D721Med (cell line): ENCODE measurements at regions not wholly inside any gene's neighbourhood (a gene's known extent, or its start where the extent isn't known, plus 50 kb on each side); places are given as distances from the start of the nearest gene placed in this dataset.

ENCODE experiments used
- DNase-seq: peaks from one replicate; pipeline ENCODE4 v3.0.0; 2011; ENCODE audit warnings: low spot score; ENCODE audit not compliant: insufficient read length
- FAIRE-seq: peaks from 2 replicates; lab custom pipeline; 2011; peaks lifted over from hg19 to GRCh38; lab: Jason Lieb, UNC
- TF ChIP-seq, protein P1 (sequence below): IDR thresholded peaks from 2 replicates; pipeline ENCODE4 v1.5.1; 2012; ENCODE audit warnings: mild to moderate bottlenecking, control low read depth; ENCODE audit not compliant: insufficient read depth; ENCODE audit errors: missing control alignments

DNA sequence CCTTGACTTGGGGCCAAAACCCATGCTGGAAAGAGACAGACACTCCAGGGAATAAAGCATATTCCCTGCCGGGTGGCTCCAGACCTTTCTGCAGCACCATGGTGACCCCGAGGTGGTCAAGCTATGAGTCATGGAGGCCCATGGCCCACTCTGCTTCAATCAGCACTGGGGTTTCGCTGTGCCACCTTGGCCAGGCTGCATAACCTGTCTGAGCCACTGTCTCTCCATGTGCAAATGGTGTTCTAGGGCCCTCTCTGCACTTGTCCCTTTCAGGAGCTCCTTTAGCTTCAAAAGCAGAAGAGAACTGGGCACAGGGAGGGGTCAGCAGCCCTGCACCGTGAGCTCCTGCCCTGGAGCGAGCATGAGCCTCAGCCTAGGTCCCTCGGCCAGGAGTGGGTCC is 410.1 kb downstream of the SHANK2 start:
- FAIRE-seq (no peak), DNase-seq (no peak)
- TF ChIP-seq, protein P1, sequence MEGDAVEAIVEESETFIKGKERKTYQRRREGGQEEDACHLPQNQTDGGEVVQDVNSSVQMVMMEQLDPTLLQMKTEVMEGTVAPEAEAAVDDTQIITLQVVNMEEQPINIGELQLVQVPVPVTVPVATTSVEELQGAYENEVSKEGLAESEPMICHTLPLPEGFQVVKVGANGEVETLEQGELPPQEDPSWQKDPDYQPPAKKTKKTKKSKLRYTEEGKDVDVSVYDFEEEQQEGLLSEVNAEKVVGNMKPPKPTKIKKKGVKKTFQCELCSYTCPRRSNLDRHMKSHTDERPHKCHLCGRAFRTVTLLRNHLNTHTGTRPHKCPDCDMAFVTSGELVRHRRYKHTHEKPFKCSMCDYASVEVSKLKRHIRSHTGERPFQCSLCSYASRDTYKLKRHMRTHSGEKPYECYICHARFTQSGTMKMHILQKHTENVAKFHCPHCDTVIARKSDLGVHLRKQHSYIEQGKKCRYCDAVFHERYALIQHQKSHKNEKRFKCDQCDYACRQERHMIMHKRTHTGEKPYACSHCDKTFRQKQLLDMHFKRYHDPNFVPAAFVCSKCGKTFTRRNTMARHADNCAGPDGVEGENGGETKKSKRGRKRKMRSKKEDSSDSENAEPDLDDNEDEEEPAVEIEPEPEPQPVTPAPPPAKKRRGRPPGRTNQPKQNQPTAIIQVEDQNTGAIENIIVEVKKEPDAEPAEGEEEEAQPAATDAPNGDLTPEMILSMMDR: no peak

DNA sequence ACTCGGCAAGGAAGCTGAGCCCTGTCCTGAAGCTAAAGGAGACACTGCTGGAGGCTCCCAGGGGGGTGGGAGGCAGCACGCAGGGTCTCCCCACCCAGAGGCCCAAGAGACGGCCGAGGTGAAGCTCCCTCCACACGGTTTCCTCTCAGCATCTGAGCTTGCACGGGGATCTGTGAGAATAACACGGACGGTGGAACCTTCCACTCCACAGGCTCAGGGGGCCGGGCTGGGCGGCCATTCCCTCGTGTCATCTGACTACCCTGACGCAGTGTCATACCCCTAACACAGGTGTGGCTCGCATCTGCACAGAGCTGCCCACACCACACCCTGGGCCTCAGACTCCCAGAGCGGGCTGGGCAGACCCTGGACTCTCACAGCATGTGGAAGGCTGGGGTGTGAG is 409.7 kb downstream of the SHANK2 start:
- no peak for DNase-seq
- TF ChIP-seq, protein P1: no peak
- no peak for FAIRE-seq

DNA sequence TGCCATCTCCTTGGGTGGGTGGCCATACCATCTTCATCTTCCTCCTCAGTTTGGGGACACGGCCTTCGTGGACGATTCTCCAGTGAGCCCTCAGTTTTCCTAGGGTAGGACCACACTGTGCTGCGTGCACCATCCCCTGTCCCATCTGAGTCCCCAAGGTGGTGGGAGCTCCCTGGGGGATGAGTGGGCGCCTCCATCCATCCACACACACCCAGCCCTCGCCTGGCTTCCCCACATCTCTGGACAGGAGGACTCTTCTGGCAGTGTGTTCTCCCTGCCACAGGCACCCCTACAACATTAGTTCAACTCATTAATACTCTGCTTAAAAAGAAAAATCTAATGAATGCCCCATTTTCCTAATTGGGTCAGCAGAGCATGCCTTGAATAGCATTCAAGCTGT is 408.5 kb downstream of the SHANK2 start:
- TF ChIP-seq, protein P1: no peak
- no peak for FAIRE-seq
- DNase-seq: no peak

DNA sequence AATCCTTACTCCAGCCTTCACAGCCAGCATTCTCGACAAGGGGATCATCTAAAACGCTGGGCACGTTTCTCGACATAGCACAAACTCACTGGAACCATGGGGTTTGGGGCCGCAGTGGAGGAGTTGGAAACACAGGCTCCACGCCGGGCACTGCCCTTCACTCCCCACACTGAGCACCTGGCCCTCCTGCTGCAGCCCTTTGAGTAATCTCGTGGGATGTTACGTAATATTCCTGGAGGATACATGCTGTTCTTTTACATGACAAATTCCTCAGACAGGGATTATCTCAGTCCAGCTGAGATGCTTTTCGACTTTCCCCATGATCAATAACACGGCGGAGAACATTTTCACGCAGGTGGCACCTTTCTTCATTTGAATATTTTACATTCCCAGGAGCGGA is 408.0 kb downstream of the SHANK2 start:
- no peak for FAIRE-seq
- TF ChIP-seq, protein P1: no peak

DNA sequence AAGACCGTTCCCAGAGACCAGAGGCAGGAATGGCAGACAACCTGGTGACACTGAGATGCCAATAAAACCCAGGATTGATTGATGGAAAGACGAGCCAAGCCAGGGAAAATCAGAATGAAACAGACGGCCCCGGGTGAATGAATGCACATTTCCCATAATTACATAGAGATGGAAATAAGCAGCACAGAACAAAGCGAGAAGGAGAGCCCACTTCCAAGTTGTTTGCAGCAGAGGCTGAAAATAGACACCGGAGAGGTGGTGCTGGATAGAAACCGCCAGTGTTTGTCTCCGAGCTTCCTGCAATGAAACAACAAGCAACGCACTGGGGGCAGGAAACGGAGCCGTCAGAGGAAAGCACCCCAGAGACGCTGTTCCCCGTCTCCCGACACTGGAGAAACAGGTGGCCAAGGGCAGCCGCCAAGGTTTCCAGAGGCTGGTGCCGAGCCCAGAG is 406.8 kb downstream of the SHANK2 start:
- TF ChIP-seq, protein P1: no peak
- FAIRE-seq: no peak

More for the DNA sequence above, 408.0 kb downstream of the SHANK2 start:
- no peak for DNase-seq

DNA sequence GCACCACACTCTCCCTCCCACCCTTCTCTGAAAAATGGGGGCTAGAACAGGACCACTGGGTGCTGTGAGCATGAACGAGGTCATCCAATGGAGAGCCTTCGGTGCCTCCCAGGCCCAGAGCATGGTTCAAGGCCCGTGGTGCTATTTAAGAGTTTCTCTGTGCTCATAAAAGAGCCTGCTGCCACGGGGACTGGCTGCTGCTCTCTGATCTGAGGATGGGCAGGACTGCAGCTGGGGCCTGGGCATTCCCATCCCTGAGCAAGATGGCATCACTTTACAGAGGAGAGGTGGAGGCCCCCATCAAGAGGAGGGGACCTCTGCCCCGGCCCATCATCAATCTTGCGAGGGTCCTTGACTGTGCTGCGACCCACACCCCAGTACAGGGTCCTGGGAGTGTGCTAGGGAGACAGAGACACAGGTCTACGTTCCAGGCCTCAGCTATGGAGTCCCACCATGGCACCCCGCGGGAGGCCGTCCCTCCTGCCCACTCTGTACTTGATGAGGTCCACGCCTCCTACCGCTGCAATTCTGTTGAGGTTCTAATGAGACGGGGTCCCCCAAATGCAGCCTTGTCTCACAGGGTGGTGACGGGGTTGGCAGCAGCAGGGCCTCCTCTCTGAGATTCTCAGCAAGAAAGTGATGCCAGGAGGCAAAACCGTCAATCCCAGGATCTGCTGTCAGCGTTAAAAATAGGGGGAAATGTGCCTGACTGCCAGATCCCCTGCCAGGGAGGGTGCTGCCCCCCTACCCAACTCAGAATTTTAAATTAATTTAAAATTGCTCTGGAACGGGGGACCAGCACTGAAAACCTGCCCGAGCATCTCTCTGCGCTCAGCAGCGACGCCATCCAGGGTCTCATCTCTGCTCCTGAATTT is 405.4 kb downstream of the SHANK2 start:
- no peak for FAIRE-seq
- no peak for DNase-seq
- TF ChIP-seq, protein P1: no peak

More for the DNA sequence above, 406.8 kb downstream of the SHANK2 start:
- DNase-seq: no peak

DNA sequence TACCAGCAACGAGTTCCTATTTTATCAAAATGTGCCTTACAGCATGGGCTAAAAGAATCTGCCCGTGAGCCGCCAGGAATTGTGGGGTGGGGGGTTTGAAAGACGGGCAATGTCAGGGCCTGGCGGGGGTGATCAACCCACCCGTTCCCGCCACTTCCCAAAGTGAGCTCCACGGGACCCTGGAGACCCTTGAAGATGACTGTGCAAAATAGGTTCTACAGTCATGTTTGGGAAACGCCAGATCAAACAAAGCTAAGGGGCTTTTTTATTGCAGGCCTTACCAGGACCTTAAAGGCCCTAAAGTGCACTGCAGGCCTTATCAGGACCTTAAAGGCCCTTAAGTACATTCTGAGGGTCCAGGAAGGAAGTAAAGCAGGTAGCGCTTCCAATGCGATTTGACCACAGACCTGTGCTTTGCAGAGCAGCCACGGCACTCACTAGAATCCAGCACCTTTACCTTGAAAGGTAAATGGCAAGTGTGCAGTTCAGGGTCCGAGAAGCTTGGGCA is 404.1 kb downstream of the SHANK2 start:
- DNase-seq (no peak), FAIRE-seq (no peak)
- TF ChIP-seq, protein P1: no peak
